B cell (primary cell): ENCODE measurements at regions not wholly inside any gene's neighbourhood (a gene's known extent, or its start where the extent isn't known, plus 50 kb on each side); places are given as distances from the start of the nearest gene placed in this dataset.

Experiments
- ATAC-seq: fragments of 200-7000 bp; cut with Tn5 transposase; one replicate; pipeline ENCODE4 v1.10.0; 2021; ENCODE audit warnings: low read depth, mild to moderate bottlenecking, moderate number of reproducible peaks, moderate library complexity
- CTCF ChIA-PET: fragments of 350-600 bp; sonication (Branson Sonifier 250); formaldehyde crosslinking; loops from one replicate; lab custom pipeline; 2021; ENCODE audit warnings: antibody characterized with exemption, inconsistent platforms; lab: Charles Lee
- POLR2A ChIA-PET: fragments of 350-600 bp; sonication (Branson Sonifier 250); formaldehyde crosslinking; loops from one replicate; lab custom pipeline; 2021; ENCODE audit warnings: antibody characterized with exemption; lab: Charles Lee
- DNase-seq: peaks from one replicate; pipeline ENCODE4 v3.0.0; 2013
- H2AFZ ChIP-seq: 2 replicates; pipeline ENCODE4 v1.6.1; 2012; ENCODE audit warnings: mild to moderate bottlenecking, low read depth, low read length; ENCODE audit not compliant: insufficient read depth, poor library complexity, severe bottlenecking
- H3K27ac ChIP-seq, 2 donors: 1 replicate in 1 of 2; 2 replicates in 1 of 2; pipeline ENCODE4 v1.5.1; 2012 to 2013; ENCODE audit warnings: low read length in 2 of 2, mild to moderate bottlenecking in 2 of 2, moderate library complexity in 1 of 2
- H3K27me3 ChIP-seq, 4 experiments: fragments of 200-600 bp in 1 of 4; sonication (generic) in 1 of 4; replicated peaks in 1 of 4; 1 replicate in 2 of 4; 2 replicates in 2 of 4; pipeline versions ENCODE4 v1.6.1 to v1.7.0; 2013 to 2016; ENCODE audit warnings: low read length in 3 of 4, mild to moderate bottlenecking in 2 of 4, mixed read lengths in 1 of 4, moderate library complexity in 1 of 4; ENCODE audit not compliant: insufficient read depth in 4 of 4, control insufficient read depth in 3 of 4; ENCODE audit errors: control extremely low read depth in 1 of 4
- H3K36me3 ChIP-seq, 2 experiments: replicated peaks in 1 of 2; 1 replicate in 1 of 2; 2 replicates in 1 of 2; pipeline versions ENCODE4 v1.6.1 to v1.7.1; 2013; ENCODE audit warnings: low read length in 1 of 2; ENCODE audit not compliant: insufficient read depth in 2 of 2, control insufficient read depth in 1 of 2; ENCODE audit errors: control extremely low read depth in 1 of 2, extremely low read depth in 1 of 2
- H3K4me1 ChIP-seq, 2 donors: fragments of 200-600 bp in 1 of 2; sonication (generic) in 1 of 2; 1 replicate in 1 of 2; 2 replicates in 1 of 2; pipeline versions ENCODE4 v1.5.1 to v1.6.1; 2013 to 2017; ENCODE audit warnings: low read length in 2 of 2; ENCODE audit not compliant: control insufficient read depth in 2 of 2, insufficient read depth in 2 of 2
- H3K4me2 ChIP-seq: replicated peaks from 2 replicates; pipeline ENCODE3; 2012; ENCODE audit warnings: mild to moderate bottlenecking, low read depth, low read length; ENCODE audit not compliant: poor library complexity, severe bottlenecking
- H3K4me3 ChIP-seq, 5 experiments: fragments of 200-600 bp in 1 of 5; sonication (generic) in 1 of 5; 1 replicate in 3 of 5; 2 replicates in 2 of 5; pipeline versions ENCODE4 v1.5.1 to v1.7.0; 2011 to 2016; ENCODE audit warnings: low read length in 4 of 5, mild to moderate bottlenecking in 4 of 5, low read depth in 2 of 5, control low read depth in 1 of 5, moderate library complexity in 1 of 5; ENCODE audit not compliant: insufficient read depth in 1 of 5; ENCODE audit errors: control extremely low read depth in 1 of 5, extremely low read depth in 1 of 5
- H3K79me2 ChIP-seq: fragments of 200-600 bp; sonication (generic); one replicate; pipeline ENCODE4 v1.6.0; 2016; ENCODE audit warnings: low read length; ENCODE audit not compliant: control insufficient read depth, insufficient read depth
- H3K9ac ChIP-seq: fragments of 200-600 bp; sonication (generic); 2 replicates; pipeline ENCODE4 v1.6.1; 2017; ENCODE audit warnings: mild to moderate bottlenecking, low read length, moderate library complexity
- H3K9me3 ChIP-seq, 3 donors: one replicate each; pipeline versions ENCODE4 v1.6.1 to v1.7.1; 2013; ENCODE audit warnings: low read length in 2 of 3; ENCODE audit not compliant: control insufficient read depth in 2 of 3, insufficient read depth in 1 of 3; ENCODE audit errors: control extremely low read depth in 1 of 3
- H4K20me1 ChIP-seq: 2 replicates; pipeline ENCODE4 v1.6.0; 2012; ENCODE audit warnings: mild to moderate bottlenecking, low read length; ENCODE audit not compliant: insufficient read depth, control insufficient read depth, poor library complexity, severe bottlenecking
- H3K27ac Mint-ChIP-seq: one replicate; pipeline ENCODE4 v1.8.0; 2021; ENCODE audit warnings: mixed read lengths
- H3K27me3 Mint-ChIP-seq: one replicate; pipeline ENCODE4 v1.8.0; 2021; ENCODE audit warnings: mixed read lengths
- H3K4me1 Mint-ChIP-seq: one replicate; pipeline ENCODE4 v1.8.0; 2021; ENCODE audit warnings: mixed read lengths
- H3K4me3 Mint-ChIP-seq: one replicate; pipeline ENCODE4 v1.8.0; 2021; ENCODE audit warnings: mixed read lengths
- H3K9me3 Mint-ChIP-seq: one replicate; pipeline ENCODE4 v1.8.0; 2022; ENCODE audit warnings: mixed read lengths; ENCODE audit not compliant: insufficient read depth
- CTCF ChIP-seq: fragments of 200-600 bp; IDR thresholded peaks from one replicate; pipeline ENCODE4 v1.8.0; 2022; ENCODE audit warnings: antibody characterized with exemption, mild to moderate bottlenecking
- EZH2 ChIP-seq: IDR thresholded peaks from 2 replicates; pipeline ENCODE4 v1.6.1; 2012; ENCODE audit warnings: borderline replicate concordance, low read depth, mild to moderate bottlenecking, moderate library complexity, low read length; ENCODE audit not compliant: insufficient read depth, poor library complexity, severe bottlenecking
- WGBS: methylation state at CpG from one replicate; pipeline ENCODE4 v1.1.5; 2013; ENCODE audit warnings: missing lambda C conversion rate; ENCODE audit not compliant: insufficient coverage; 5-methylcytosine and 5-hydroxymethylcytosine counted together
- intact Hi-C: fragments of 100-400 bp; cut with micrococcal nuclease; formaldehyde crosslinking; loops from one replicate; pipeline ENCODE4 v1.10.0; 2022

GRCh38 chr3:79846148-79846933 lies 78.5 kb upstream of the ROBO1 start:
- ATAC-seq (no peak), DNase-seq (no peak)
- WGBS: 54% methylated on average over 6 of the region's 9 CpGs
- ChIA-PET POLR2A (no interaction called here), CTCF (no interaction called here)
- no peak overlapping the region for H3K27ac ChIP-seq
- no peak overlapping the region for H2AFZ ChIP-seq
- no peaks in the 10 kb centered on the region for H3K9me3 ChIP-seq
- no peaks in the 10 kb centered on the region for H3K27me3 Mint-ChIP-seq
- intact Hi-C loops: no loop called here
- H3K4me3 Mint-ChIP-seq: no peak overlapping the region
- no peak overlapping the region for H3K4me3 ChIP-seq
- no peak overlapping the region for H3K9ac ChIP-seq
- H3K4me1 ChIP-seq: no peaks in the 10 kb centered on the region
- H3K79me2 ChIP-seq: no peaks in the 10 kb centered on the region
- H3K27ac Mint-ChIP-seq: no peak overlapping the region
- no peak overlapping the region for H3K4me2 ChIP-seq
- H3K36me3 ChIP-seq: no peaks in the 10 kb centered on the region
- no peak for TF ChIP-seq EZH2
- no peak for TF ChIP-seq CTCF
- H3K27me3 ChIP-seq: no peaks in the 10 kb centered on the region
- no peaks in the 10 kb centered on the region for H4K20me1 ChIP-seq
- H3K4me1 Mint-ChIP-seq: no peaks in the 10 kb centered on the region
- H3K9me3 Mint-ChIP-seq: no peaks in the 10 kb centered on the region

GRCh38 chr3:79845546-79845945 lies 77.7 kb upstream of the ROBO1 start:
- H3K27ac Mint-ChIP-seq: no peak overlapping the region
- intact Hi-C loops: no loop called here
- Histone ChIP-seq H4K20me1 (no peaks in the 10 kb centered on the region), H3K9me3 (no peaks in the 10 kb centered on the region), H3K36me3 (no peaks in the 10 kb centered on the region), H3K4me3 (no peak overlapping the region), H3K4me2 (no peak overlapping the region), H3K27me3 (no peaks in the 10 kb centered on the region), H3K27ac (no peak overlapping the region), H3K4me1 (no peaks in the 10 kb centered on the region), H3K9ac (no peak overlapping the region), H2AFZ (no peak overlapping the region), H3K79me2 (no peaks in the 10 kb centered on the region)
- no peak for ATAC-seq
- H3K9me3 Mint-ChIP-seq: no peaks in the 10 kb centered on the region
- H3K4me1 Mint-ChIP-seq: no peaks in the 10 kb centered on the region
- ChIA-PET CTCF (no interaction called here), POLR2A (no interaction called here)
- TF ChIP-seq EZH2: no peak
- no peak overlapping the region for H3K4me3 Mint-ChIP-seq
- WGBS: no CpG with 5 or more reads among the region's 4 CpGs
- no peaks in the 10 kb centered on the region for H3K27me3 Mint-ChIP-seq
- DNase-seq: no peak
